SK-N-MC (cell line): ENCODE measurements at regions not wholly inside any gene's neighbourhood (a gene's known extent, or its start where the extent isn't known, plus 50 kb on each side); places are given as distances from the start of the nearest gene placed in this dataset.

ENCODE experiments used
- EZH2 ChIP-seq: fragments of 200-600 bp; sonication (generic); IDR thresholded peaks from one replicate; pipeline ENCODE4 v1.6.1; 2017; ENCODE audit warnings: antibody characterized with exemption
- FOXP2 ChIP-seq: optimal IDR thresholded peaks from 2 replicates; pipeline ENCODE3; 2011; ENCODE audit warnings: mild to moderate bottlenecking, moderate library complexity; ENCODE audit not compliant: insufficient read depth; ENCODE audit errors: extremely low read length, control extremely low read depth

- TF ChIP-seq EZH2: no peak
- TF ChIP-seq FOXP2: no peak
These were observed 142.5 kb upstream of the DPT start for GRCh38 chr1:168871531-168871930.
